ENCODE measurements at regions not wholly inside any gene's neighbourhood (a gene's known extent, or its start where the extent isn't known, plus 50 kb on each side); places are given as distances from the start of the nearest gene placed in this dataset.
"Not testable (repeated sequence)": the region's sequence is repeated elsewhere in the genome, so short reads cannot be mapped to it uniquely, and the experiment has no call there.

DNA sequence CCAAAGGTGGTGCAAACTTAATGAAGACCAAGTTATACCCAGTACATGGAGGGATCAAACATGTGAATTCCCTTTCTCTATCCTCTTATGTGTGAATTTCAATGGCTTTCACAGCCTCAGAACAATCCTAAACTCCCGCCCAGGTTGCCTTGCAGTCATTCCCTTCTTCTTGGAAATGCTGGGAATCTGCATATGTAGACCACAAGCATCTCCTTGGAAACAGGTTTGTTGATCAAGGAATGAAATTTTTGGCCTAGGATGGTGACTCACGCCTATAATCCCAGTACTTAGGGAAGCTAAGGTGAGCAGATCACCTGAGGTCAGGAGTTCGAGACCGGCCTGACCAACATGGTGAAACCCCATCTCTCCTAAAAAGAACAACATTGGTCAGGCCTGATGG is 77.8 kb upstream of the ABI1 start:
- Histone ChIP-seq H3K4me1 (ENCODE audit: control insufficient read depth in 5 of 5, insufficient read depth in 5 of 5, low read length in 5 of 5) (no peaks in the 10 kb centered on the region), H3K9me3 (ENCODE audit: control insufficient read depth in 4 of 4, insufficient read depth in 3 of 4, low read length in 3 of 4) (peaks cover 0 to 2% (median 0%) of the 10 kb centered on the region in 4 donors), H3K36me3 (ENCODE audit: control insufficient read depth in 4 of 4, insufficient read depth in 4 of 4, low read length in 4 of 4) (no peaks in the 10 kb centered on the region), H3K9ac (ENCODE audit: insufficient read depth in 1 of 2, low read length in 2 of 2) (no peak overlapping the region), H3K27me3 (ENCODE audit: control insufficient read depth in 3 of 3, insufficient read depth in 3 of 3, low read length in 2 of 3) (no peaks in the 10 kb centered on the region), H3K27ac (ENCODE audit: low read depth in 1 of 2, low read length in 1 of 2) (no peak overlapping the region), H3K4me3 (no peak overlapping the region)
- ATAC-seq (ENCODE audit: insufficient read depth, low FRiP score) (no peak), DNase-seq (no peak)
- no peak for TF ChIP-seq CTCF (IDR thresholded peaks at IDR 0.05; ENCODE audit: control extremely low read depth, extremely low read depth)
- 79 to 93% methylated on average over 4 of the region's 4 CpGs for WGBS, 2 donors

DNA sequence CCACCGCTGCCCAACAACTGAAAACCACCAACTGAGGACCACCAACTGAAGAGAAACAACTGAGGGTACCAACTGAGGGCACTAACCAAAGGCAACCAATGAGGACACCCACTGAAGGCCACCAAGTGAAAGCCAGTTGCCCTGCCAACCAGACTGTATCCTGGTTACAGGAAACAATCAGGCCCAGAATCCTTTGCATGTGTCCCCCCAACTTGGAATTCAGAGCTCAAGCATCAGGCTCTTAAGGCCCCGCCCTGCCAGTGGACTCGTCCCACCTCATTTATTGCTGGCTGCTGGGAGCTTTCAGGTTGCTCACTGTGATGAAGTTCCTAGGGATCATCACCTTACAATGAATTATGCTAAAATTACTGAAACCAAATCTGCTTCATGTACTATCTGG is 76.6 kb upstream of the ABI1 start:
- TF ChIP-seq CTCF (IDR thresholded peaks at IDR 0.05; ENCODE audit: control extremely low read depth, extremely low read depth) = no peak
- Histone ChIP-seq H3K27me3 (ENCODE audit: control insufficient read depth in 3 of 3, insufficient read depth in 3 of 3, low read length in 2 of 3) (no peaks in the 10 kb centered on the region), H3K27ac (ENCODE audit: low read depth in 1 of 2, low read length in 1 of 2) (no peak overlapping the region), H3K9me3 (ENCODE audit: control insufficient read depth in 4 of 4, insufficient read depth in 3 of 4, low read length in 3 of 4) (peaks cover 0 to 2% (median 0%) of the 10 kb centered on the region in 4 donors), H3K4me1 (ENCODE audit: control insufficient read depth in 5 of 5, insufficient read depth in 5 of 5, low read length in 5 of 5) (no peaks in the 10 kb centered on the region), H3K9ac (ENCODE audit: insufficient read depth in 1 of 2, low read length in 2 of 2) (no peak overlapping the region), H3K4me3 (no peak overlapping the region), H3K36me3 (ENCODE audit: control insufficient read depth in 4 of 4, insufficient read depth in 4 of 4, low read length in 4 of 4) (no peaks in the 10 kb centered on the region)
- no peak for DNase-seq
- ATAC-seq (ENCODE audit: insufficient read depth, low FRiP score) = no peak
- 85 to 92% methylated on average over 3 of the region's 3 CpGs for WGBS, 2 donors

DNA sequence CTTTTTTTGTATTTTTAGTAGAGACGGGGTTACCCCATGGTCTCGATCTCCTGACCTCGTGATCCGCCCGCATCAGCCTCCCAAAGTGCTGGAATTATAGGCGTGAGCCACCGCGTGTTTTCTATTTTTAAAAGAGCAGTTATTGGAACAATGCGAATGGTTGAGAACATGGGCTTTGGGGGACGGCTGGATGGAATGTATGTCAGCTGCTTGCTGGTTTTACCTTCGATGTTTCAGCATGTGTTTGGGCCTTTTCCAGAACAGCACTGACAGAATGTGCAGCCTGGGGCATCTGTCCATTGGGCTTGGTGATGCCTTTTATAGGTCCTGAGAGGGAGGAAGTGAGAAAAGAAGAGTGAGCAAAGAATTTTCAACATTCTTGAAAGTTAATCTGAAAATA is 73.4 kb upstream of the ABI1 start:
- not testable (repeated sequence) for H3K9me3 ChIP-seq (ENCODE audit: control insufficient read depth in 4 of 4, insufficient read depth in 3 of 4, low read length in 3 of 4); H3K27ac ChIP-seq (ENCODE audit: low read depth in 1 of 2, low read length in 1 of 2); DNase-seq; H3K4me3 ChIP-seq; H3K4me1 ChIP-seq (ENCODE audit: control insufficient read depth in 5 of 5, insufficient read depth in 5 of 5, low read length in 5 of 5); ATAC-seq (ENCODE audit: insufficient read depth, low FRiP score); H3K27me3 ChIP-seq (ENCODE audit: control insufficient read depth in 3 of 3, insufficient read depth in 3 of 3, low read length in 2 of 3); H3K9ac ChIP-seq (ENCODE audit: insufficient read depth in 1 of 2, low read length in 2 of 2); H3K36me3 ChIP-seq (ENCODE audit: control insufficient read depth in 4 of 4, insufficient read depth in 4 of 4, low read length in 4 of 4)
- WGBS, 2 donors = 91 to 93% methylated on average over 11 of the region's 11 CpGs

- Histone ChIP-seq H3K4me3 (no peak overlapping the region), H3K4me1 (ENCODE audit: control insufficient read depth in 5 of 5, insufficient read depth in 5 of 5, low read length in 5 of 5) (peaks cover 0 to 3% (median 0%) of the 10 kb centered on the region in 5 donors), H3K27me3 (ENCODE audit: control insufficient read depth in 3 of 3, insufficient read depth in 3 of 3, low read length in 2 of 3) (no peaks in the 10 kb centered on the region), H3K9me3 (ENCODE audit: control insufficient read depth in 4 of 4, insufficient read depth in 3 of 4, low read length in 3 of 4) (no peaks in the 10 kb centered on the region), H3K27ac (ENCODE audit: low read depth in 1 of 2, low read length in 1 of 2) (no peak overlapping the region), H3K36me3 (ENCODE audit: control insufficient read depth in 4 of 4, insufficient read depth in 4 of 4, low read length in 4 of 4) (no peaks in the 10 kb centered on the region), H3K9ac (ENCODE audit: insufficient read depth in 1 of 2, low read length in 2 of 2) (no peak overlapping the region)
- WGBS, 2 donors = 69 to 81% methylated on average over 2 of the region's 2 CpGs
- DNase-seq = peak in 2 of 3 donors; percentile 11 to 22
- TF ChIP-seq CTCF (IDR thresholded peaks at IDR 0.05; ENCODE audit: control extremely low read depth, extremely low read depth) = no peak
- ATAC-seq (ENCODE audit: insufficient read depth, low FRiP score) = no peak
Observed at GRCh38 chr10:26932576-26932975, 71.8 kb upstream of the ABI1 start.

Data from lung (tissue), 11 donors.